Heart right ventricle (tissue), 16 donors: ENCODE measurements at regions not wholly inside any gene's neighbourhood (a gene's known extent, or its start where the extent isn't known, plus 50 kb on each side); places are given as distances from the start of the nearest gene placed in this dataset.

ENCODE experiments used
- ATAC-seq, 8 donors: fragments of 200-7000 bp; cut with Tn5 transposase; one replicate each; pipeline ENCODE4 v1.9.1; 2020; ENCODE audit warnings: mild to moderate bottlenecking in 8 of 8, moderate library complexity in 8 of 8, moderate number of reproducible peaks in 1 of 8
- DNase-seq, 2 donors: peaks; one replicate each; pipeline ENCODE4 v3.0.0-alpha.2; 2020
- H3K27ac ChIP-seq, 10 donors: fragments of 200-600 bp; sonication (generic) in 2 of 10; one replicate each; pipeline versions ENCODE4 v1.5.0 to v1.8.0; 2020 to 2022; ENCODE audit warnings: mild to moderate bottlenecking in 3 of 10
- H3K27me3 ChIP-seq, 7 donors: fragments of 200-600 bp; one replicate each; pipeline ENCODE4 v1.8.0; 2021 to 2022; ENCODE audit warnings: mild to moderate bottlenecking in 2 of 7
- H3K36me3 ChIP-seq, 9 donors: fragments of 200-600 bp; sonication (generic) in 1 of 9; one replicate each; pipeline versions ENCODE4 v1.5.0 to v1.8.0; 2020 to 2022; ENCODE audit warnings: mild to moderate bottlenecking in 2 of 9
- H3K4me1 ChIP-seq, 9 donors: fragments of 200-600 bp; sonication (generic) in 1 of 9; one replicate each; pipeline versions ENCODE4 v1.5.0 to v1.8.0; 2020 to 2022; ENCODE audit warnings: mild to moderate bottlenecking in 4 of 9
- H3K4me3 ChIP-seq, 10 donors: fragments of 200-600 bp; sonication (generic) in 2 of 10; one replicate each; pipeline versions ENCODE4 v1.5.0 to v1.8.0; 2020 to 2022; ENCODE audit warnings: mild to moderate bottlenecking in 7 of 10, moderate library complexity in 2 of 10
- H3K9me3 ChIP-seq, 11 donors: fragments of 200-600 bp in 10 of 11; sonication (generic) in 2 of 11; one replicate each; pipeline versions ENCODE4 v1.5.0 to v1.8.0; 2013 to 2022; ENCODE audit warnings: mild to moderate bottlenecking in 2 of 11, control low read depth in 1 of 11, moderate library complexity in 1 of 11
- WGBS, 2 donors: extraction: QIAGEN DNeasy Blood & Tissue Kit; methylation state at CpG; one replicate each; pipeline ENCODE4 v1.1.7; 2013; ENCODE audit warnings: inconsistent platforms in 1 of 2; 5-methylcytosine and 5-hydroxymethylcytosine counted together
- intact Hi-C, 10 donors: fragments of 100-400 bp; cut with DNase I; formaldehyde crosslinking; loops; one replicate each; pipeline versions ENCODE4 v1.11.1 to v1.14.2; 2022
- TF ChIP-seq, protein P1 (sequence below), 9 donors: fragments of 200-600 bp; sonication (generic) in 2 of 9; IDR thresholded peaks; one replicate each; pipeline versions ENCODE4 v1.5.0 to v1.8.0; 2021 to 2022; ENCODE audit warnings: antibody characterized with exemption in 9 of 9, mild to moderate bottlenecking in 5 of 9, moderate library complexity in 1 of 9
- donor health status: Arrhythmogenic right ventricular cardiomyopathy.
- donor health status: ischemic (EF 13 %, LVEDD 7.1; RV severe dilation, severe dysfunction).
- donor health status: healthy with polysubstance abuse.
- donor health status: DM: no; HTN: yes; CAD: no.
- donor health status: DM: no; HTN: no; CAD: no.
- donor health status: ischemic (EF 25% LVEDD 6.9; RV normal size, moderate dysfunction).
- donor health status: ischemic (EF 25% LVEDD 5.7; RV mildly dilated, moderate dysfunction).
- donor health status: healthy.
- donor health status: DM: yes; HTN: yes; CAD: no.
- donor health status: Ischemic cardiomyopathy.
- donor health status: ischemic (EF 35%, LVEDD 5.7; RV mildly dilated, moderate dysfunction).
- donor health status: nonischemic (EF 11% LVEDD 7.7; RV severe dilation, severe dysfunction).
- donor health status: DM: yes; HTN: yes; CAD: no.
- donor health status: PGD.
- donor health status: ischemic (EF 29% LVEDD 5.4; RV normal size, mild dysfunction).
- donor health status: nonischemic (EF 23%, LVEDD 6.1; RV moderate dilation, normal function).

DNA sequence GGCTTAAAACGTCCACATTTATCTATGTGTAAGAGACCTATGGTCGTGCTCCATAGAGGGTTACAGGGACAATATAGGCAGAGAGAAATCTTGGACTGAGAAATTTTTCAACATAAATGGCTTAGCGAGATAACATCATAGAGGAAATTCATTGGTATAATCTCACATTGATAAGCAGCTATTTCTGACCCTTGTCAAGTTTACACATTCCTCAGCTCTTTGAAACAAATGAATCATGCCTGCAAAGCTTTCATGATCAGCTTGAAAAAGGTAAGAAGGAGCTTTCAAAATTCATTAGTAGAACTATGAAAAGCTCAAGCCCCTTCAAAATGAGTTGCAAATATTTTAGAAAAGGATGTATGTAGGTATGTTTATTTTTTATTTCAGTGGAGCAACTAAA, 478.8 kb downstream of the NEBL start:
- no peaks in the 10 kb centered on the region for H3K4me1 ChIP-seq
- no peaks in the 10 kb centered on the region for H3K27me3 ChIP-seq
- WGBS, 2 donors = 16 to 18% methylated on average over 3 of the region's 3 CpGs
- no peak overlapping the region for H3K27ac ChIP-seq
- H3K4me3 ChIP-seq = no peak overlapping the region
- no peaks in the 10 kb centered on the region for H3K36me3 ChIP-seq
- TF ChIP-seq, protein P1, sequence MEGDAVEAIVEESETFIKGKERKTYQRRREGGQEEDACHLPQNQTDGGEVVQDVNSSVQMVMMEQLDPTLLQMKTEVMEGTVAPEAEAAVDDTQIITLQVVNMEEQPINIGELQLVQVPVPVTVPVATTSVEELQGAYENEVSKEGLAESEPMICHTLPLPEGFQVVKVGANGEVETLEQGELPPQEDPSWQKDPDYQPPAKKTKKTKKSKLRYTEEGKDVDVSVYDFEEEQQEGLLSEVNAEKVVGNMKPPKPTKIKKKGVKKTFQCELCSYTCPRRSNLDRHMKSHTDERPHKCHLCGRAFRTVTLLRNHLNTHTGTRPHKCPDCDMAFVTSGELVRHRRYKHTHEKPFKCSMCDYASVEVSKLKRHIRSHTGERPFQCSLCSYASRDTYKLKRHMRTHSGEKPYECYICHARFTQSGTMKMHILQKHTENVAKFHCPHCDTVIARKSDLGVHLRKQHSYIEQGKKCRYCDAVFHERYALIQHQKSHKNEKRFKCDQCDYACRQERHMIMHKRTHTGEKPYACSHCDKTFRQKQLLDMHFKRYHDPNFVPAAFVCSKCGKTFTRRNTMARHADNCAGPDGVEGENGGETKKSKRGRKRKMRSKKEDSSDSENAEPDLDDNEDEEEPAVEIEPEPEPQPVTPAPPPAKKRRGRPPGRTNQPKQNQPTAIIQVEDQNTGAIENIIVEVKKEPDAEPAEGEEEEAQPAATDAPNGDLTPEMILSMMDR (IDR thresholded peaks at IDR 0.05) = no peak
- ATAC-seq (no peak), DNase-seq (no peak)
- intact Hi-C loops = no loop called here
- peaks cover 0 to 39% (median 2%) of the 10 kb centered on the region in 11 donors for H3K9me3 ChIP-seq

- H3K36me3 ChIP-seq = no peaks in the 10 kb centered on the region
- TF ChIP-seq, protein P1 (IDR thresholded peaks at IDR 0.05) = no peak
- ATAC-seq (no peak), DNase-seq (no peak)
- 79 to 92% methylated on average over 3 of the region's 3 CpGs for WGBS, 2 donors
- no peak overlapping the region for H3K4me3 ChIP-seq
- H3K4me1 ChIP-seq = no peaks in the 10 kb centered on the region
- intact Hi-C loops = no loop called here
- H3K9me3 ChIP-seq = peaks cover 0 to 39% (median 2%) of the 10 kb centered on the region in 11 donors
- no peaks in the 10 kb centered on the region for H3K27me3 ChIP-seq
- H3K27ac ChIP-seq = no peak overlapping the region
Observed at GRCh38 chr10:20417791-20418190, 479.3 kb downstream of the NEBL start.

GRCh38 chr10:20415684-20416083, 481.4 kb downstream of the NEBL start:
- Histone ChIP-seq H3K9me3 (peaks cover 0 to 28% (median 2%) of the 10 kb centered on the region in 11 donors), H3K27me3 (no peaks in the 10 kb centered on the region), H3K36me3 (no peaks in the 10 kb centered on the region), H3K4me3 (no peak overlapping the region), H3K27ac (no peak overlapping the region), H3K4me1 (no peaks in the 10 kb centered on the region)
- ATAC-seq (no peak), DNase-seq (no peak)
- 90 to 92% methylated on average over 2 of the region's 2 CpGs for WGBS, 2 donors
- TF ChIP-seq, protein P1 (IDR thresholded peaks at IDR 0.05) = no peak
- intact Hi-C loops = no loop called here

- no peaks in the 10 kb centered on the region for H3K4me1 ChIP-seq
- TF ChIP-seq, protein P1 (IDR thresholded peaks at IDR 0.05) = no peak
- H3K27ac ChIP-seq = no peak overlapping the region
- no peaks in the 10 kb centered on the region for H3K27me3 ChIP-seq
- no peaks in the 10 kb centered on the region for H3K9me3 ChIP-seq
- DNase-seq (no peak), ATAC-seq (no peak)
- no peaks in the 10 kb centered on the region for H3K36me3 ChIP-seq
- intact Hi-C loops = no loop called here
- no peak overlapping the region for H3K4me3 ChIP-seq
Observed at GRCh38 chr10:20407357-20407756, 489.8 kb downstream of the NEBL start.
